Smooth muscle cell (in vitro differentiated cells): ENCODE measurements at regions not wholly inside any gene's neighbourhood (a gene's known extent, or its start where the extent isn't known, plus 50 kb on each side); places are given as distances from the start of the nearest gene placed in this dataset.

Experiments used
- DNase-seq: peaks from one replicate; lab custom pipeline; 2025; ENCODE audit not compliant: unreplicated experiment; lab: John Stamatoyannopoulos, UW
- H2AFZ ChIP-seq: fragments of 200-600 bp; sonication (generic); 2 replicates; pipeline ENCODE4 v1.6.0; 2016; ENCODE audit warnings: antibody characterized with exemption, low read depth, mild to moderate bottlenecking
- H3F3A ChIP-seq: fragments of 200-600 bp; sonication (generic); 2 replicates; pipeline ENCODE4 v1.6.0; 2017; ENCODE audit warnings: antibody characterized with exemption, low read depth
- H3K27ac ChIP-seq: fragments of 200-600 bp; sonication (generic); 2 replicates; pipeline ENCODE4 v1.5.1; 2016; ENCODE audit warnings: low read depth, mild to moderate bottlenecking
- H3K27me3 ChIP-seq: fragments of 200-600 bp; sonication (generic); 2 replicates; pipeline ENCODE4 v1.6.1; 2016; ENCODE audit warnings: low read depth, mild to moderate bottlenecking
- H3K36me3 ChIP-seq: fragments of 200-600 bp; sonication (generic); 2 replicates; pipeline ENCODE4 v1.5.1; 2016; ENCODE audit warnings: low read depth
- H3K4me1 ChIP-seq: fragments of 200-600 bp; sonication (generic); 2 replicates; pipeline ENCODE4 v1.5.1; 2016; ENCODE audit warnings: low read depth
- H3K4me2 ChIP-seq: fragments of 200-600 bp; sonication (generic); 2 replicates; pipeline ENCODE4 v1.6.0; 2016; ENCODE audit warnings: mild to moderate bottlenecking
- H3K4me3 ChIP-seq: fragments of 200-600 bp; sonication (generic); 2 replicates; pipeline ENCODE4 v1.5.1; 2016; ENCODE audit warnings: mild to moderate bottlenecking
- H3K79me2 ChIP-seq: fragments of 200-600 bp; sonication (generic); 2 replicates; pipeline ENCODE4 v1.6.0; 2016; ENCODE audit warnings: low read depth, mild to moderate bottlenecking
- H3K9ac ChIP-seq: fragments of 200-600 bp; sonication (generic); 2 replicates; pipeline ENCODE4 v1.6.0; 2016; ENCODE audit warnings: low read depth
- H3K9me3 ChIP-seq: fragments of 200-600 bp; sonication (generic); replicated peaks from 2 replicates; pipeline ENCODE4 v1.5.1; 2016; ENCODE audit warnings: low read depth
- H4K20me1 ChIP-seq: fragments of 200-600 bp; sonication (generic); 2 replicates; pipeline ENCODE4 v1.6.0; 2016; ENCODE audit warnings: low read depth
- WGBS: methylation state at CpG from one replicate; pipeline ENCODE4 v1.1.7; 2016; ENCODE audit warnings: low lambda C conversion rate; 5-methylcytosine and 5-hydroxymethylcytosine counted together
- TF ChIP-seq, protein P1 (sequence below): fragments of 200-600 bp; sonication (generic); IDR thresholded peaks from 2 replicates; pipeline ENCODE4 v1.5.1; 2017; ENCODE audit warnings: borderline replicate concordance, mild to moderate bottlenecking, antibody characterized with exemption; ENCODE audit not compliant: insufficient read depth, poor library complexity, severe bottlenecking

GRCh38 chr4:66633477-66633876 is 911.8 kb downstream of the CENPC start:
- Histone ChIP-seq H3K9me3 (no peaks in the 10 kb centered on the region), H3K36me3 (no peaks in the 10 kb centered on the region), H3K4me2 (no peak overlapping the region), H4K20me1 (no peaks in the 10 kb centered on the region), H3K9ac (no peak overlapping the region), H3F3A (no peaks in the 10 kb centered on the region), H3K27ac (no peak overlapping the region), H3K79me2 (no peaks in the 10 kb centered on the region), H3K4me3 (no peak overlapping the region), H2AFZ (no peak overlapping the region), H3K27me3 (no peaks in the 10 kb centered on the region), H3K4me1 (no peaks in the 10 kb centered on the region)
- no peak for DNase-seq
- TF ChIP-seq, protein P1, sequence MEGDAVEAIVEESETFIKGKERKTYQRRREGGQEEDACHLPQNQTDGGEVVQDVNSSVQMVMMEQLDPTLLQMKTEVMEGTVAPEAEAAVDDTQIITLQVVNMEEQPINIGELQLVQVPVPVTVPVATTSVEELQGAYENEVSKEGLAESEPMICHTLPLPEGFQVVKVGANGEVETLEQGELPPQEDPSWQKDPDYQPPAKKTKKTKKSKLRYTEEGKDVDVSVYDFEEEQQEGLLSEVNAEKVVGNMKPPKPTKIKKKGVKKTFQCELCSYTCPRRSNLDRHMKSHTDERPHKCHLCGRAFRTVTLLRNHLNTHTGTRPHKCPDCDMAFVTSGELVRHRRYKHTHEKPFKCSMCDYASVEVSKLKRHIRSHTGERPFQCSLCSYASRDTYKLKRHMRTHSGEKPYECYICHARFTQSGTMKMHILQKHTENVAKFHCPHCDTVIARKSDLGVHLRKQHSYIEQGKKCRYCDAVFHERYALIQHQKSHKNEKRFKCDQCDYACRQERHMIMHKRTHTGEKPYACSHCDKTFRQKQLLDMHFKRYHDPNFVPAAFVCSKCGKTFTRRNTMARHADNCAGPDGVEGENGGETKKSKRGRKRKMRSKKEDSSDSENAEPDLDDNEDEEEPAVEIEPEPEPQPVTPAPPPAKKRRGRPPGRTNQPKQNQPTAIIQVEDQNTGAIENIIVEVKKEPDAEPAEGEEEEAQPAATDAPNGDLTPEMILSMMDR: no peak
- 92% methylated on average over 2 of the region's 2 CpGs for WGBS

GRCh38 chr4:66629927-66630326 is 915.4 kb downstream of the CENPC start:
- Histone ChIP-seq H3K27ac (no peak overlapping the region), H3K9ac (no peak overlapping the region), H3K27me3 (no peaks in the 10 kb centered on the region), H3K36me3 (no peaks in the 10 kb centered on the region), H3K79me2 (no peaks in the 10 kb centered on the region), H2AFZ (no peak overlapping the region), H4K20me1 (no peaks in the 10 kb centered on the region), H3F3A (no peaks in the 10 kb centered on the region), H3K4me2 (no peak overlapping the region), H3K4me1 (no peaks in the 10 kb centered on the region), H3K4me3 (no peak overlapping the region), H3K9me3 (no peaks in the 10 kb centered on the region)
- TF ChIP-seq, protein P1: no peak
- DNase-seq: no peak

GRCh38 chr4:66628146-66628545 is 917.2 kb downstream of the CENPC start:
- 75% methylated on average over 3 of the region's 3 CpGs for WGBS
- H4K20me1 ChIP-seq: no peaks in the 10 kb centered on the region
- H3K27me3 ChIP-seq: no peaks in the 10 kb centered on the region
- H3K4me1 ChIP-seq: no peaks in the 10 kb centered on the region
- no peaks in the 10 kb centered on the region for H3K36me3 ChIP-seq
- TF ChIP-seq, protein P1: no peak
- DNase-seq: no peak
- no peak overlapping the region for H2AFZ ChIP-seq
- H3K4me2 ChIP-seq: no peak overlapping the region
- no peak overlapping the region for H3K4me3 ChIP-seq
- H3K9ac ChIP-seq: no peak overlapping the region
- H3K79me2 ChIP-seq: no peaks in the 10 kb centered on the region
- H3K9me3 ChIP-seq: no peaks in the 10 kb centered on the region
- H3F3A ChIP-seq: no peaks in the 10 kb centered on the region
- H3K27ac ChIP-seq: no peak overlapping the region

GRCh38 chr4:66625480-66625879 is 919.8 kb downstream of the CENPC start:
- no peak overlapping the region for H3K9ac ChIP-seq
- DNase-seq: no peak
- H3F3A ChIP-seq: no peaks in the 10 kb centered on the region
- H3K27me3 ChIP-seq: no peaks in the 10 kb centered on the region
- no peak overlapping the region for H2AFZ ChIP-seq
- WGBS: 96% methylated on average over 5 of the region's 5 CpGs
- H3K4me2 ChIP-seq: no peak overlapping the region
- TF ChIP-seq, protein P1: no peak
- no peaks in the 10 kb centered on the region for H3K4me1 ChIP-seq
- H3K4me3 ChIP-seq: no peak overlapping the region
- no peaks in the 10 kb centered on the region for H3K9me3 ChIP-seq
- H3K79me2 ChIP-seq: no peaks in the 10 kb centered on the region
- H3K36me3 ChIP-seq: no peaks in the 10 kb centered on the region
- H3K27ac ChIP-seq: no peak overlapping the region
- H4K20me1 ChIP-seq: no peaks in the 10 kb centered on the region
